GM12878 (cell line): ENCODE measurements at regions not wholly inside any gene's neighbourhood (a gene's known extent, or its start where the extent isn't known, plus 50 kb on each side); places are given as distances from the start of the nearest gene placed in this dataset.

Source experiments
- CTCF ChIP-seq, 3 experiments: IDR thresholded peaks in 2 of 3; conservative IDR thresholded peaks in 1 of 3; 2 replicates each; pipeline ENCODE4 v1.5.1; 2011; ENCODE audit warnings: low read depth in 3 of 3, low read length in 3 of 3, mild to moderate bottlenecking in 3 of 3, control low read depth in 2 of 3, moderate library complexity in 2 of 3, inconsistent platforms in 1 of 3, mixed read lengths in 1 of 3; ENCODE audit not compliant: control insufficient read depth in 2 of 3, insufficient read depth in 1 of 3; ENCODE audit errors: extremely low read depth in 1 of 3
- GATAD2B ChIP-seq: fragments of 450-650 bp; conservative IDR thresholded peaks from 2 replicates; pipeline ENCODE4 v1.6.1; 2017; ENCODE audit warnings: low read depth, mild to moderate bottlenecking, moderate library complexity
- JUND ChIP-seq: IDR thresholded peaks from 2 replicates; pipeline ENCODE4 v1.6.1; 2012; ENCODE audit warnings: low read depth, mild to moderate bottlenecking, low read length, improper control_type of control experiment, moderate library complexity
- POLR2A ChIP-seq: IDR thresholded peaks from 2 replicates; pipeline ENCODE4 v1.6.1; 2011; ENCODE audit warnings: low read depth, mild to moderate bottlenecking, low read length
- SMC3 ChIP-seq: IDR thresholded peaks from 2 replicates; pipeline ENCODE4 v1.6.1; 2011; ENCODE audit warnings: low read length, improper control_type of control experiment, borderline replicate concordance
- TARDBP ChIP-seq: IDR thresholded peaks from 2 replicates; pipeline ENCODE4 v1.6.1; 2016; ENCODE audit warnings: borderline replicate concordance

- TF ChIP-seq CTCF (IDR thresholded peaks at IDR 0.05 in 2 of 3, conservative IDR thresholded peaks at IDR 0.05 in 1 of 3; ENCODE audit: control insufficient read depth in 2 of 3, extremely low read depth in 1 of 3, insufficient read depth in 1 of 3, low read depth in 3 of 3, low read length in 3 of 3) (no peak), GATAD2B (no peak), TARDBP (no peak), SMC3 (no peak), JUND (no peak), POLR2A (no peak)
These were observed 132.2 kb downstream of the SH3BGRL2 start for GRCh38 chr6:79763301-79763700.
